GM12878 (cell line): ENCODE measurements at regions not wholly inside any gene's neighbourhood (a gene's known extent, or its start where the extent isn't known, plus 50 kb on each side); places are given as distances from the start of the nearest gene placed in this dataset.

Experiments
- ATAC-seq: fragments of 200-7000 bp; cut with Tn5 transposase; 3 replicates; pipeline ENCODE4 v1.9.1; 2020; ENCODE audit warnings: mild to moderate bottlenecking, moderate library complexity
- BruUV-seq: library from RNA; stranded (reverse); fragments of 400-500 nt; replicated peaks from 2 replicates; lab custom pipeline; 2021; lab: Mats Ljungman, UMichigan
- CTCF ChIA-PET: fragments of 300-600 bp; sonication (Branson Sonifier 250); formaldehyde crosslinking; extraction: SDS; loops from one replicate; lab custom pipeline; 2021; ENCODE audit warnings: inconsistent platforms; lab: Yijun Ruan, JAX
- POLR2A ChIA-PET: fragments of 350-600 bp; formaldehyde crosslinking; extraction: SDS; loops from one replicate; lab custom pipeline; 2021; ENCODE audit warnings: inconsistent platforms; lab: Charles Lee
- RAD21 ChIA-PET: fragments of 300-600 bp; sonication (Branson Sonifier 250); formaldehyde crosslinking; loops from one replicate; lab custom pipeline; 2023; ENCODE audit warnings: antibody characterized with exemption; ENCODE audit not compliant: unreplicated experiment; lab: Charles Lee
- SMC1A ChIA-PET: fragments of 300-600 bp; sonication (Branson Sonifier 250); formaldehyde crosslinking; loops from one replicate; lab custom pipeline; 2023; ENCODE audit not compliant: unreplicated experiment, uncharacterized antibody; lab: Charles Lee
- DNase-seq: peaks from one replicate; pipeline ENCODE4 v3.0.0-alpha.2; 2011; ENCODE audit warnings: low read depth, low spot score
- FAIRE-seq: peaks from 3 replicates; lab custom pipeline; 2011; peaks lifted over from hg19 to GRCh38; lab: Jason Lieb, UNC
- H2AFZ ChIP-seq: 2 replicates; pipeline ENCODE4 v1.6.0; 2011; ENCODE audit warnings: low read depth, low read length, control low read depth; ENCODE audit not compliant: control insufficient read depth
- H3K27ac ChIP-seq: 2 replicates; pipeline ENCODE4 v1.5.1; 2011; ENCODE audit warnings: control low read depth; ENCODE audit not compliant: control insufficient read depth, insufficient read depth
- H3K27me3 ChIP-seq, 2 experiments: replicated peaks in 1 of 2; 2 replicates each; pipeline versions ENCODE4 v1.6.0 to v1.6.1; 2011; ENCODE audit warnings: low read length in 1 of 2; ENCODE audit not compliant: control insufficient read depth in 2 of 2, insufficient read depth in 2 of 2
- H3K36me3 ChIP-seq, 2 experiments: 2 replicates each; pipeline ENCODE4 v1.5.1; 2011; ENCODE audit warnings: low read length in 1 of 2; ENCODE audit not compliant: control insufficient read depth in 2 of 2, insufficient read depth in 2 of 2
- H3K4me1 ChIP-seq: 2 replicates; pipeline ENCODE4 v1.6.1; 2011; ENCODE audit warnings: mild to moderate bottlenecking, low read length, moderate library complexity, mixed read lengths; ENCODE audit not compliant: control insufficient read depth, insufficient read depth
- H3K4me2 ChIP-seq: 2 replicates; pipeline ENCODE4 v1.6.0; 2011; ENCODE audit warnings: control low read depth; ENCODE audit not compliant: control insufficient read depth, insufficient read depth
- H3K4me3 ChIP-seq: fragments of 200-600 bp; sonication (generic); 2 replicates; pipeline ENCODE4 v1.5.1; 2016
- H3K79me2 ChIP-seq: 2 replicates; pipeline ENCODE4 v1.6.0; 2011; ENCODE audit warnings: low read length; ENCODE audit not compliant: control insufficient read depth, insufficient read depth
- H3K9ac ChIP-seq: 2 replicates; pipeline ENCODE4 v1.8.0; 2011; ENCODE audit warnings: low read length, control low read depth, mixed read lengths; ENCODE audit not compliant: control insufficient read depth, insufficient read depth
- H3K9me3 ChIP-seq: replicated peaks from 3 replicates; pipeline ENCODE4 v1.5.1; 2011; ENCODE audit warnings: mild to moderate bottlenecking, low read length; ENCODE audit not compliant: control insufficient read depth, insufficient read depth
- H4K20me1 ChIP-seq: 2 replicates; pipeline ENCODE4 v1.6.0; 2011; ENCODE audit not compliant: control insufficient read depth, insufficient read depth
- ATF7 ChIP-seq: fragments of 450-650 bp; IDR thresholded peaks from 2 replicates; pipeline ENCODE4 v1.6.1; 2016; ENCODE audit warnings: low read depth, mild to moderate bottlenecking
- FOXM1 ChIP-seq: IDR thresholded peaks from 2 replicates; pipeline ENCODE4 v1.6.1; 2012; ENCODE audit warnings: low read depth, mild to moderate bottlenecking, inconsistent platforms, low read length, moderate library complexity
- HDAC2 ChIP-seq: fragments of 200-600 bp; sonication (generic); IDR thresholded peaks from 2 replicates; pipeline ENCODE4 v1.6.1; 2017
- IKZF2 ChIP-seq, 2 experiments: fragments of 450-650 bp; IDR thresholded peaks; 2 replicates each; pipeline ENCODE4 v1.6.1; 2017; ENCODE audit warnings: mild to moderate bottlenecking in 2 of 2, moderate library complexity in 2 of 2
- KAT2A ChIP-seq: conservative IDR thresholded peaks from 2 replicates; pipeline ENCODE4 v1.6.1; 2011; ENCODE audit warnings: low read depth, low read length; ENCODE audit not compliant: control insufficient read depth
- KDM1A ChIP-seq: fragments of 200-600 bp; sonication (generic); IDR thresholded peaks from 2 replicates; pipeline ENCODE4 v1.6.1; 2016; ENCODE audit warnings: borderline replicate concordance
- MEF2A ChIP-seq: IDR thresholded peaks from 2 replicates; pipeline ENCODE4 v1.6.1; 2011; ENCODE audit warnings: low read depth, mild to moderate bottlenecking, low read length, moderate library complexity; ENCODE audit not compliant: insufficient read depth
- MTA2 ChIP-seq: fragments of 450-650 bp; IDR thresholded peaks from 2 replicates; pipeline ENCODE4 v1.6.1; 2016; ENCODE audit warnings: low read depth, mild to moderate bottlenecking, moderate library complexity
- MYB ChIP-seq: fragments of 150-350 bp; IDR thresholded peaks from 2 replicates; pipeline ENCODE4 v1.6.1; 2014; ENCODE audit warnings: mild to moderate bottlenecking, low read depth, low read length, borderline replicate concordance
- NFYA ChIP-seq: IDR thresholded peaks from 2 replicates; pipeline ENCODE4 v1.6.1; 2011; ENCODE audit warnings: low read depth, mild to moderate bottlenecking, low read length, improper control_type of control experiment, borderline replicate concordance
- NFYB ChIP-seq: IDR thresholded peaks from 2 replicates; pipeline ENCODE4 v1.6.1; 2011; ENCODE audit warnings: low read depth, mild to moderate bottlenecking, low read length, improper control_type of control experiment, moderate library complexity; ENCODE audit not compliant: insufficient read depth
- POLR2AphosphoS2 ChIP-seq: IDR thresholded peaks from 2 replicates; pipeline ENCODE4 v1.6.1; 2011; ENCODE audit warnings: low read depth, mild to moderate bottlenecking, low read length, improper control_type of control experiment, moderate library complexity
- SMC3 ChIP-seq: IDR thresholded peaks from 2 replicates; pipeline ENCODE4 v1.6.1; 2011; ENCODE audit warnings: low read length, improper control_type of control experiment, borderline replicate concordance
- SPI1 ChIP-seq: IDR thresholded peaks from 2 replicates; pipeline ENCODE4 v1.6.1; 2011; ENCODE audit warnings: low read depth, mild to moderate bottlenecking, low read length, moderate library complexity, borderline replicate concordance; ENCODE audit not compliant: insufficient read depth
- SREBF2 ChIP-seq: IDR thresholded peaks from 2 replicates; pipeline ENCODE4 v1.6.1; 2012; ENCODE audit warnings: mild to moderate bottlenecking, low read length
- TBL1XR1 ChIP-seq: IDR thresholded peaks from 2 replicates; pipeline ENCODE4 v1.6.1; 2012; ENCODE audit warnings: low read depth, low read length, improper control_type of control experiment
- TCF12 ChIP-seq: IDR thresholded peaks from 2 replicates; pipeline ENCODE4 v1.6.1; 2011; ENCODE audit warnings: low read depth, mild to moderate bottlenecking, low read length
- ZBTB40 ChIP-seq: fragments of 450-650 bp; IDR thresholded peaks from 2 replicates; pipeline ENCODE4 v1.6.1; 2016; ENCODE audit warnings: mild to moderate bottlenecking, moderate library complexity, borderline replicate concordance
- ZNF207 ChIP-seq: fragments of 450-650 bp; IDR thresholded peaks from 2 replicates; pipeline ENCODE4 v1.6.1; 2014; ENCODE audit warnings: antibody characterized with exemption, mild to moderate bottlenecking, borderline replicate concordance
- WGBS: methylation state at CpG from one replicate; pipeline ENCODE4 v1.1.6; 2016; ENCODE audit warnings: low lambda C conversion rate; ENCODE audit not compliant: insufficient replicate concordance, insufficient coverage; ENCODE audit errors: missing lambda C conversion rate; 5-methylcytosine and 5-hydroxymethylcytosine counted together
- in situ Hi-C: fragments of 300-500 bp; cut with MboI; formaldehyde crosslinking; loops from 9 replicates; pipeline ENCODE4 v1.14.3; 2018; ENCODE audit warnings: mixed read lengths
- intact Hi-C: fragments of 100-400 bp; cut with micrococcal nuclease; formaldehyde crosslinking; loops from one replicate; pipeline ENCODE4 v1.14.2; 2022; ENCODE audit not compliant: unreplicated experiment

- CTCF ChIA-PET: no interaction called here
- Histone ChIP-seq H3K4me2 (no peak overlapping the region), H3K27ac (no peak overlapping the region), H3K36me3 (no peaks in the 10 kb centered on the region), H3K4me1 (no peaks in the 10 kb centered on the region), H3K79me2 (no peaks in the 10 kb centered on the region), H3K4me3 (no peak overlapping the region), H3K9ac (no peak overlapping the region), H2AFZ (no peak overlapping the region), H3K27me3 (no peaks in the 10 kb centered on the region), H4K20me1 (no peaks in the 10 kb centered on the region), H3K9me3 (no peaks in the 10 kb centered on the region)
- BruUV-seq: no TSS peak
- no peak for DNase-seq
- SMC1A ChIA-PET: no interaction called here
- in situ Hi-C loops (no loop called here), intact Hi-C loops (no loop called here)
- WGBS: 31% methylated on average over 3 of the region's 3 CpGs
- no peak for FAIRE-seq
- POLR2A ChIA-PET: no interaction called here
- no peak for TF ChIP-seq NFYA
- TF ChIP-seq MYB: no peak
- no peak for TF ChIP-seq SPI1
- no peak for TF ChIP-seq TBL1XR1
- TF ChIP-seq MEF2A: no peak
- no peak for TF ChIP-seq ZNF207
- TF ChIP-seq FOXM1: no peak
- TF ChIP-seq SREBF2: no peak
- no peak for TF ChIP-seq KDM1A
- no peak for TF ChIP-seq NFYB
- TF ChIP-seq HDAC2: no peak
- TF ChIP-seq ZBTB40: no peak
- TF ChIP-seq ATF7: no peak
- TF ChIP-seq IKZF2 (IDR thresholded peaks at IDR 0.05): no peak
- TF ChIP-seq POLR2AphosphoS2: no peak
- no peak for TF ChIP-seq MTA2
- TF ChIP-seq KAT2A: no peak
- no peak for TF ChIP-seq SMC3
- no peak for TF ChIP-seq TCF12
- ATAC-seq: no peak
- RAD21 ChIA-PET: no interaction called here
Measured at GRCh38 chr13:92972751-92973150, 253.9 kb upstream of the GPC6 start.
